ENCODE measurements at regions not wholly inside any gene's neighbourhood (a gene's known extent, or its start where the extent isn't known, plus 50 kb on each side); places are given as distances from the start of the nearest gene placed in this dataset.

DNA sequence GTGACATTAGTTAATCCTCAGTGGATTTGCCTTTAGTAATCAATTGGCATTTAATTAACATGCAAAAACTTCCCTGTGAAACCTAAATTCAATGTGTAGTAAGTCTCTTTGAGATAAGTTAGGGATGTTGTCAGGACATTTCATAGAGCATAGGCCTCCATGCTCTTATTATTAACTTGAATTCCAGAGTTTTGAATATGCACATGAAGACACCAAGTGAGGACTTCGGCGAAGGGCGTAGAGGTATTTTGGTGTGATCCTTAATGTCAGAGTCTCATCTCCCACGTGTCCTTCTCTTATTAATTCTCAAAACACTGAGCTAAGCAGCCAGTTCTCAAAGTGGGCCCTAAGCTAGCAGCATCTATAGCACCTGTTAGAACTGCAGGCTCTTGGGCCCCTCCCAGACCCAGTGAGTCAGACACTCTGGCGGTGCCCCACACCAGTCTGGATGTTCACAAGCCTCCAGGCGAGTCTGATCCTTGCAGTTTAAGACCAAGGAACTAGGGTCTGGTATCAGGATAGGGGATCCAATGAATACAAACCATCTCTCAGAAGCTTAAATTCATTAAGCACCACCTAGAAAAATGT is 292.1 kb downstream of the QKI start:
- BruUV-seq (replicated peaks) = no TSS peak

More for the DNA sequence above, 292.1 kb downstream of the QKI start:
- WGBS (ENCODE audit: insufficient coverage, low coverage, missing lambda C conversion rate) = 21% methylated on average over 6 of the region's 6 CpGs
- Histone ChIP-seq H3K9me3 (replicated peaks; ENCODE audit: control insufficient read depth, insufficient read depth, low read depth, low read length) (no peaks in the 10 kb centered on the region), H3K27ac (ENCODE audit: extremely low read depth, low read depth, low read length) (no peak overlapping the region), H3K79me2 (ENCODE audit: control insufficient read depth, insufficient read depth, low read length) (no peaks in the 10 kb centered on the region), H3K36me3 (ENCODE audit: control insufficient read depth, insufficient read depth, low read length) (no peaks in the 10 kb centered on the region), H3K4me1 (replicated peaks in 1 of 2; ENCODE audit: control insufficient read depth in 2 of 2, insufficient read depth in 2 of 2, low read length in 2 of 2) (peaks cover 0 to 6% of the 10 kb centered on the region in 2 experiments; a peak in 2 of 5 replicates), H3K27me3 (ENCODE audit: control insufficient read depth in 2 of 2, insufficient read depth in 2 of 2, low read length in 2 of 2) (peaks cover 4 to 17% of the 10 kb centered on the region in 2 experiments; a peak in 3 of 5 replicates), H3K4me3 (no peak overlapping the region), H3K9me1 (ENCODE audit: control insufficient read depth, insufficient read depth, low read length) (no peaks in the 10 kb centered on the region), H4K20me1 (replicated peaks; ENCODE audit: control insufficient read depth, insufficient read depth, low read length) (no peaks in the 10 kb centered on the region), H3K9ac (ENCODE audit: insufficient read depth in 1 of 2, low read depth in 2 of 2, low read length in 2 of 2) (no peak overlapping the region), H2AFZ (ENCODE audit: low read depth, low read length) (no peak overlapping the region), H3K4me2 (ENCODE audit: insufficient read depth, low read length) (no peak overlapping the region)
- in situ Hi-C loops (cut with MboI) = no loop called here
- FAIRE-seq (no peak), DNase-seq (ENCODE audit: extremely low read depth in 1 of 4, low spot score in 3 of 4) (no peak), ATAC-seq (0 out of 3 replicates have a peak, but pooled peaks have one; percentile 17)
- intact Hi-C loops (cut with micrococcal nuclease) = no loop called here
- no peak for TF ChIP-seq CAMTA2 (CRISPR knock-in tag; conservative IDR thresholded peaks at IDR 0.05)
- no peak for TF ChIP-seq STAT5B (CRISPR knock-in tag; IDR thresholded peaks at IDR 0.05)
- no peak for TF ChIP-seq ZNF24 (IDR thresholded peaks at IDR 0.05)
- TF ChIP-seq ZBTB17 (CRISPR knock-in tag; IDR thresholded peaks at IDR 0.05) = no peak
- TF ChIP-seq RBM39 (optimal IDR thresholded peaks at IDR 0.05; ENCODE audit: low read depth, low read length) = no peak
- no peak for TF ChIP-seq STAG1 (CRISPR knock-in tag; IDR thresholded peaks at IDR 0.05; ENCODE audit: borderline replicate concordance)
- no peak for TF ChIP-seq ESRRA (IDR thresholded peaks at IDR 0.05; ENCODE audit: borderline replicate concordance, low read depth)
- no peak for TF ChIP-seq SNAPC5 (CRISPR knock-in tag; IDR thresholded peaks at IDR 0.05)
- TF ChIP-seq, protein P1, sequence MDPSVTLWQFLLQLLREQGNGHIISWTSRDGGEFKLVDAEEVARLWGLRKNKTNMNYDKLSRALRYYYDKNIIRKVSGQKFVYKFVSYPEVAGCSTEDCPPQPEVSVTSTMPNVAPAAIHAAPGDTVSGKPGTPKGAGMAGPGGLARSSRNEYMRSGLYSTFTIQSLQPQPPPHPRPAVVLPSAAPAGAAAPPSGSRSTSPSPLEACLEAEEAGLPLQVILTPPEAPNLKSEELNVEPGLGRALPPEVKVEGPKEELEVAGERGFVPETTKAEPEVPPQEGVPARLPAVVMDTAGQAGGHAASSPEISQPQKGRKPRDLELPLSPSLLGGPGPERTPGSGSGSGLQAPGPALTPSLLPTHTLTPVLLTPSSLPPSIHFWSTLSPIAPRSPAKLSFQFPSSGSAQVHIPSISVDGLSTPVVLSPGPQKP (CRISPR knock-in tag; IDR thresholded peaks at IDR 0.05) = no peak
- TF ChIP-seq HMG20A (CRISPR knock-in tag; conservative IDR thresholded peaks at IDR 0.05) = no peak
- no peak for TF ChIP-seq AFF1 (IDR thresholded peaks at IDR 0.05; ENCODE audit: low read depth in 1 of 2, partially characterized antibody in 2 of 2)
- TF ChIP-seq SUPT5H (IDR thresholded peaks at IDR 0.05) = no peak
- TF ChIP-seq BRD9 (IDR thresholded peaks at IDR 0.05; ENCODE audit: low read depth, partially characterized antibody) = no peak
- no peak for TF ChIP-seq L3MBTL2 (IDR thresholded peaks at IDR 0.05)
- POLR2A ChIA-PET = no interaction called here
- CTCF ChIA-PET (ENCODE audit: low intra/inter-chr PET ratio) = no interaction called here

Data from K562 (cell line).